KOPT-K1 (cell line): ENCODE measurements at regions not wholly inside any gene's neighbourhood (a gene's known extent, or its start where the extent isn't known, plus 50 kb on each side); places are given as distances from the start of the nearest gene placed in this dataset.

ENCODE experiments used
- H3K27ac ChIP-seq: fragments of 200-600 bp; sonication (generic); 2 replicates; pipeline ENCODE4 v1.5.1; 2016; ENCODE audit warnings: antibody characterized with exemption, mild to moderate bottlenecking, low read depth, low read length; ENCODE audit not compliant: poor library complexity, severe bottlenecking
- H3K36me3 ChIP-seq: fragments of 200-600 bp; sonication (generic); 2 replicates; pipeline ENCODE4 v1.5.1; 2017; ENCODE audit warnings: antibody characterized with exemption, mild to moderate bottlenecking, low read length, moderate library complexity; ENCODE audit not compliant: insufficient read depth
- H3K9me3 ChIP-seq: fragments of 200-600 bp; sonication (generic); 2 replicates; pipeline ENCODE4 v1.5.1; 2017; ENCODE audit warnings: antibody characterized with exemption, low read length, mild to moderate bottlenecking; ENCODE audit not compliant: insufficient read depth, poor library complexity, severe bottlenecking

DNA sequence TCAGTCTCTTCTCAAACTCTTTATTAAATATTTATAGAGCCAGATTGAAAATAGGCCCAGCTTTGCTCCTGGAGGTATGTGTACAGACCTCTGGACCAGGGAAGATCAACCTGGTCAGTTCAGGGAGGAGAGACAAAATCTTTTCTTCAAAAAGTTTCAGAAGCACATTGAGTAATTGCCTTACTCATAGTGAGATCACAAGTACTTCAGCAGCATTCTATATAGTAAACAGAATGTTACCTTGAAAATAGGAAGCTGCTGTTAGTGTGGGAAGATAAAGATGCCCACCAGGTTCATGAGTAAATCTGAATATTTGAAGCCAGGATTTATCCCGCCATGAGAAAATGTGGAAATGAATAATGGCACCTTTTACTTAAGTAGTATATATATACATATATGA lies 665.9 kb upstream of the CITED2 start:
- no peak overlapping the region for H3K27ac ChIP-seq
- H3K36me3 ChIP-seq: no peaks in the 10 kb centered on the region
- no peaks in the 10 kb centered on the region for H3K9me3 ChIP-seq

DNA sequence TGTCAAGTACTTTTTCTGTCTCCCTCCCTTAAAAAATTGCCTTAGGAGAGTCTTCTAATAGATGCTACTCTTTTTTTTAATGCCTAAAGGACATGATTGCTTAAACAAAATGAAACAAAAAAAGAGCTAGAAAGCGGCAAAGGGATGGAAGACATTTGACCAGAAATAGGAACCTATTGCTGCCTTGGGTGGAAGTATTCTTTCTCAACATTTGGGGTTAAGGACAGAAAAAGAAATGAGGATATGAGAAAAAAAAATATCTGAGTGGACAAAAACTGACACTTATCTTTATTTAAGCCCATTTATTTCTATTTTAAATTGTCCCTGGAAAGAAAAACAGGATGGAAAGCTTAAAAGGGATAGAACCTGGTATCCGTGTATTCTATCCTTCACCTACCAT lies 664.9 kb upstream of the CITED2 start:
- Histone ChIP-seq H3K27ac (no peak overlapping the region), H3K9me3 (no peaks in the 10 kb centered on the region), H3K36me3 (no peaks in the 10 kb centered on the region)

DNA sequence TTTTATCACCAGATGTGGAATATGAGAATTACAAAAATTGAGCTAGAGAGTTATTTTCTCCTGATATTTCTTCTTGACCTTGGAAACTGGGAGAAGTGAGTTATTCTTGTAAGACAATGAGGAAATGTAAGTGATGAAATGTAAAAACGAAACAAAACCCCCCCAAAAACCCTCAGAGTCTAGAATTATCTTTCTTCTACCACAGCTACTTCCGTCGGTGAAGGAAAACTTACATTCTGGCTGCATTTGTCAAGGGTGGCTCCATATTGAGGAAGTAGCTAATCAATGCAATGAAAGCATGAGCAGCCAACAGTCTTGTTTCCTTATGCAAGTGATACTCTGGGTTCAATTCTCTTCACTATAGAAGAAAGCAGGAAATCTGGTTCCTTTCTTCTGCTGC lies 661.7 kb upstream of the CITED2 start:
- H3K27ac ChIP-seq: no peak overlapping the region
- H3K36me3 ChIP-seq: no peaks in the 10 kb centered on the region
- no peaks in the 10 kb centered on the region for H3K9me3 ChIP-seq

DNA sequence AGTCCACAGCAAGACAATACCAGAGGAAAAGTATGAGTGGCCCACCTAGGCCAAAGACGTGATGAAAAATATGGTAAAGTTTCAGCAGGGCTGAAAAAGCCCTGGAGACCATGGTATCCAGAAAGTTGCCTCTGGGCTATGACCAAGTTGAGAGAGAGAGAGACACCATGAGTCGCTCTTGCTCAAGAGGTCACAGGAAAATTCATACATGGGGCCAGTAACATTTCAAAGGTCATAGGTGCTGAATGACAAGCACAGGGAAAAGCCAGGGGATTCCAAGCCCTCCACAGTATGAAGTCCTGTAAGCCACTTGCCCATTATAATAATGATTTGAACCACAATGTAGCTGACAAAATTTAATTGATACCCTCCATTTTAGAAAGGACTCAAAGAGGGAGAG lies 657.7 kb upstream of the CITED2 start:
- no peaks in the 10 kb centered on the region for H3K36me3 ChIP-seq
- no peak overlapping the region for H3K27ac ChIP-seq
- no peaks in the 10 kb centered on the region for H3K9me3 ChIP-seq

DNA sequence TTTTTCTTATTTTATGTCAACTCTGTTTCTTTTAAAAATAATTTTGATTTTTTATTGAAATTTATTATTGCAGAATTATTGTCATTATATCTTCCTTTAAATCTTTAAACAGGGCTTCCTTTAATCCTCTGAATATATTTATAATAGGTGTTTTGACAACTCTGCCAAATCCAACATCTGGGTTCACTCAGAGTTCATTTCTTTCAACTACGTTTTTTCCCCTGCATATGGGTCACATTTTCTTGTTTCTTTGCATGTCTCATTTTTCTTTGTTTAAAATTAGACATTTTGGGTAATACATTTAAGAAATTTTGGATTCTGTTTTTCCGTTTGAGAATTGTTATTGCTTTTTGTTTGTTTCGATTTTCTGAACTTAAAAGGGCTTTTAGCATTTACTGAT lies 655.1 kb upstream of the CITED2 start:
- no peaks in the 10 kb centered on the region for H3K9me3 ChIP-seq
- H3K36me3 ChIP-seq: no peaks in the 10 kb centered on the region
- H3K27ac ChIP-seq: no peak overlapping the region

DNA sequence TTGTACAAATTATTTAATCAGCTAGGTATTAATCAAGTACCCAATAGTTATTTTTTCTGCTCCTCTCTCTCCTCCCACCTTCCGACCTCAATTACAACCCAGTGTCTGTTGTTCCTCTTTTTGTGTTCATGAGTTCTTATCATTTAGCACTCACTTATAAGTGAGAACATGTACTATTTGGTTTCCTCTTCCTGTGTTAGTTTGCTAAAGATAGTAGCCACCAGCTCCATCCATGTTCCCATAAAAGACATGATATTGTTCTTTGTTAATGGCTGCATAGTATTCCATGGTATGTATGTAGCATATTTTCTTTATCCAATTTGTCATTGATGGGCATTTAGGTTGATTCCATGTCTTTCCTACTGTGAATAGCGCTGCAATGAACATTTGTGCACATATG lies 652.8 kb upstream of the CITED2 start:
- H3K27ac ChIP-seq: no peak overlapping the region
- H3K36me3 ChIP-seq: no peaks in the 10 kb centered on the region
- no peaks in the 10 kb centered on the region for H3K9me3 ChIP-seq

DNA sequence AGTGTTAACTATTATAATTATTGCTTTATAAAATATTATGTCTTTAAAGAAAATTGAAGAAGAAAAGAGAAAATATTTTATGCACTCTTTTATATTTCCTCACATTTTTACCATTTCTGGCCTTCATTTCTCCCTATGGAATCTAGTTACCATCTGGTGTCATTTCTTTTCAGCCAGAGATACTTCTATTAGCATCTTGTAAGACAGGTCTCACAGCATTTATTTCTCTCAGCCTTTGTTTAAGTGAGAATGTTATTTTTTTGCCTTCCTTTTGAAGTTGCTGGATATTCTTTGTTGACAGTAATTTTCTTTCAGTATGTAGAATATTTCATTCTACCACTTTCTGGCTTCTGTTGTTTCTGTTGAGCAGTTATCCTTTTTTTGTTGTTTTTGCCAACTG lies 652.1 kb upstream of the CITED2 start:
- Histone ChIP-seq H3K9me3 (no peaks in the 10 kb centered on the region), H3K36me3 (no peaks in the 10 kb centered on the region), H3K27ac (no peak overlapping the region)

DNA sequence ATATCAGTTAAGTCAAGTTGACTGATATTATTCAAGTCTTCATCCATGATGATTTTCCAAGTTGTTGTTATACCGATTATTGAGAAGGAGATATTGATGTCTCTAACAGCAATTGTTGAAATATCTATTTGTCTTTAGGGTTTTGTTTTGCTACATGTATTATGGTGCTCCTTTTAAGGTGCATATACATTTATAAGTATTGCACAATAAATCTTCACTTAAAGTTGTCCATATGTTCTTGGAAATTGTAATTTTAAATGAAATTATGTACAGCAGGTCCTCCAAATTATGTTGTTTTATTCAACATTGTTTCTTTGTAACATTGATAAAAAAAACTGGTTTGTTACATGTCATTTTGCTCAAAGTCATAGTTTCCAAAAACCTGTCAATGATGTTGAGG lies 650.7 kb upstream of the CITED2 start:
- Histone ChIP-seq H3K27ac (no peak overlapping the region), H3K9me3 (peaks cover 5% of the 10 kb centered on the region), H3K36me3 (no peaks in the 10 kb centered on the region)

DNA sequence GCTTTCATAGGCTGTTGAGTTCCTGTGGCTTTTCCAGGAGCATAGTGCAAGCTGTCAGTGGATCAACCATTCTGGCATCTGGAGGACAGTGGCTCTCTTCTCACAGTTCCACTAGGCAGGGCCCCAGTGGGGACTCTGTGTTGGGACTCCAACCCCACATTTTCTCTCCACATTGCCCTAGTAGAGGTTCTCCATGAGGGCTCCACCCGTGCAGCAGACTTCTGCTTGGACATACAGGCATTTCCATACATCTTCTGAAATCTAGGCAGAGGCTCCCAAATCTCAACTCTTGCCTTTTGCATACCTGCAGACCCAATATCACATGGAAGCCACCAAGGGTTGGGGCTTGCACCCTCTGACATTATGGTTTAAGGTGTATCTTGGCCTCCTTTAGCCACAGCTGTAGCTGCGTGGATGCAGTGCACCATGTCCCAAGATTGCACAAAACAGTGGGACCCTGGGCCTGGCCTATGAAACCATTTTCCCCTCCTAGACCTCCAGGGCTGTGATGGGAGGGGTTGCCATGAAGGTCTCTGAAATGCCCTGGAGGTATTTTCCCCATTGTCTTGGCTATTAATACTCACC lies 645.9 kb upstream of the CITED2 start:
- peaks cover 14% of the 10 kb centered on the region for H3K9me3 ChIP-seq
- no peaks in the 10 kb centered on the region for H3K36me3 ChIP-seq
- H3K27ac ChIP-seq: no peak overlapping the region

DNA sequence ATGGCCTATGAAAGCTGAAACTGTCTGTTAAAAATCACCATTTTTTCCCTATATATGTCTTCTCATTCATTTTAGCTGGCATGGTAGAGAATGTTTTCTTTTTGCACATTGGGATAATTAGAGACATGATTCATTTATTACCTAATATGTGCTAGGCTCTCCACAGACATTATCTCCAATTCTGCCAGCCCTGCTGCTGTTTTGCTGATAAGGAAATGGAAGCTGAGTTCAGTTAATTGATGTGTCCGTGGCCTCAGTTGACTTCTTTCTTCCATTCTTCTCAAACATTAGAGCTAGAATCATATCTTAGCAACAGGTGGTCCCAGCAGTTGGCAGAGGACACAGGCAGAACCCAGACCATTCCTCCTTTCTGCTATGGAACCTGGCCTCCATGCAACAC lies 644.1 kb upstream of the CITED2 start:
- H3K27ac ChIP-seq: no peak overlapping the region
- H3K9me3 ChIP-seq: peaks cover 14% of the 10 kb centered on the region
- no peaks in the 10 kb centered on the region for H3K36me3 ChIP-seq

DNA sequence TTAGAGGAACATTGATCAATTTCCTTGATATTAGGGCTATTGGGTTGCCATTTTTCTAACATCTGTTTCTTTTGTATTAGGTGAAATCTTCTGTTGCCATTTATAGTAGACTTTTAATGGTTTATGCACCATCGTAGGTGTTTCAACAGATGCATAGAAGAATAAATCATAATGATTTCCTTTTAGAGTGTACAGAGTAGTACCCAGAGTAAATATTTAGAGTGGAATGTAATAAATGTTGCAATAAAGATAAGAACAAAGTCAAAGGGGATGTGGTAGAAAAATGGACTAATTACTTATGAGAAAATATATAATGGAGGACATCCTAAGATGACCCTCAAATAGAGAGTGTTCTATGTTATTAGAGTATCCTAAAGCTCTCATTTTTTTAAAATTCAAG lies 643.0 kb upstream of the CITED2 start:
- Histone ChIP-seq H3K27ac (no peak overlapping the region), H3K9me3 (peaks cover 14% of the 10 kb centered on the region), H3K36me3 (no peaks in the 10 kb centered on the region)

DNA sequence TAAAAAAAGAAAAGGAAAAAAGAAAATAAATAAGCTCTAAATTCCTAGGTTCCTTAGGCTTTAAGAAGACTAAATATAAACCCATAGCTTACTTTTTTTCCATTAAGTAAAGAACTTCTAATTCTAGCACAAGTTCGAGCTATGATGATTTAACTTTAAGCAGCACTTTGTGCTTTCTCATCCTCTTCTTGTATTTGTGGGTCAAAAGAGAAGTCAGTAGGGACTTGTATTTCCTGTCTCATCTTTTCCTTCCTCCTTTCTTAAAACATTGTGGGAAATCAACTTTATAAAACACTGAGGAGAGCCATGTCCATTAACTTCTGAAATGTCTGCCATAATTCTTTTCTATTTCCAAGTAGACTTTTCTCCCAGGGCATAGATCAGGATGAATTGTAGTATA lies 637.7 kb upstream of the CITED2 start:
- Histone ChIP-seq H3K9me3 (no peaks in the 10 kb centered on the region), H3K27ac (no peak overlapping the region), H3K36me3 (no peaks in the 10 kb centered on the region)

DNA sequence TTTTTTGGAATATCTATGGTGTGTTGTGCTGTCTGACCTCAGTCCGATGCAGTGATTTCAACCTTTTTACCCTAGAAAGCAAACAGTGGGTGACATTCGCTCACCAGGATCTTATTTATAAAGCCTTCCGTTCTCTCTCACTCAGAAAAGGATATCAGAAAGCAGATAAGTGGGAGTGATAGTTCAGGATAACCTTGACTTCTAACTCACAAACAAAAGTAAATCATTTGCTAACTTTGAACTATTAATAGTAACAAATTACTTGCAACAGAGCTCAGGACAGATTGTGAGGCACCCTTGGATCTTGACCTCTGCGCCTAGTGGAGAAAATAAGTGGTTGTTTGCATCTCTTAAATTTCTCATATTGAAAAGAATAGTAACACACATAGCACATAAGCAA lies 637.1 kb upstream of the CITED2 start:
- Histone ChIP-seq H3K27ac (no peak overlapping the region), H3K9me3 (no peaks in the 10 kb centered on the region), H3K36me3 (no peaks in the 10 kb centered on the region)

DNA sequence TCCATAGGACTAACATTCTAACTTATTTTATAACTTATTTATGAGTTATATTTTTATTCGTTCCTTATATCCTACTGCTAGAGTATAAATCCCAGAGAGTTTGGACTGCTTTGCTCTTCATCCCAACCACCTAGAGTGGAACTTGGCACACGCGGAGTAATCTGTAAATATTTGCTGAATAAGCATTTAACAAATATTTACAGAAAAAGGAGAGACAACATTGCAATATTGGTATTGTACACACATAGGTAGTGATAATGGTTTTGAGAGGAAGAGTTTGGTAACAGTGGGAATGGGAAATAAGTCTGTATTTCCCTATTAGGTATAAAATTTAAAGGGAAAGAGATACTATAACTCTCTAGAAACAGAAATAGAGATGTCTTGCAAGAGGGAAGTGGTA lies 634.8 kb upstream of the CITED2 start:
- no peaks in the 10 kb centered on the region for H3K9me3 ChIP-seq
- no peaks in the 10 kb centered on the region for H3K36me3 ChIP-seq
- H3K27ac ChIP-seq: no peak overlapping the region

DNA sequence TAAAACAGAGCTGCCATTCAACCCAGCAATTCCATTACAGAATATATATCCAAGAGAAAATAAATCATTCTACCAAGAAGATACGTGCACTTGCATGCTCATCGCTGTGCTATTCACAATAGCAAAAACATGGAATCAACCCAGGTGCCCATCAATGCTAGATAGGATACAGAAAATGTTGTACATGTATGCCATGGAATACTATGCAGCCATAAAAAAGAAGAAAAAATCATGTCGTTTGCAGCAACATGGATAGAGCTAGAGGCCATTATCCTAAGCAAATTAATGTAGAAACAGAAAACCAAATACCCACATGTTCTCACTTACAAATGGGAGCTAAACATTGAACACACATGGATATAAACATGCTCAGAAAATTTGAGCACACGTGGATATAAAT lies 633.1 kb upstream of the CITED2 start:
- H3K9me3 ChIP-seq: no peaks in the 10 kb centered on the region
- no peaks in the 10 kb centered on the region for H3K36me3 ChIP-seq
- H3K27ac ChIP-seq: no peak overlapping the region

DNA sequence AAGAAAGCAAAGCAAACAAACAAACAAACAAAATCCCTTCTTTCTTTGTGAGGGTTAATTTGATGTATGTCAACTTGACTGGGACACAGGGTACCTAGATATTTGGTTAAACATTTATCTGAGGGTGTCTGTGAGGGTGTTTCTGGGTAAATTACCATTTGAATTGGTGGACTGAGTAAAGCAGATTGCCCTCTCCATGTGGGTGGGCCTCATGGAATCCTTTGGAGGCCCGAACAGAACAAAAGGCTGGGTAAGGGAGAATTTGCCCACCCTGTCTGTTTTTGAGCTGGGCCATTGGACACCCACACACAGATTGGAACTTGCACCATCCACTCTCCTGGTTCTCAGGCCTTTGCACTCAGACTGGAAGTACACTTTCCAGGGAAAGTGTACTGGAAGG lies 628.8 kb upstream of the CITED2 start:
- no peaks in the 10 kb centered on the region for H3K36me3 ChIP-seq
- no peak overlapping the region for H3K27ac ChIP-seq
- no peaks in the 10 kb centered on the region for H3K9me3 ChIP-seq
